ENCODE measurements at regions not wholly inside any gene's neighbourhood (a gene's known extent, or its start where the extent isn't known, plus 50 kb on each side); places are given as distances from the start of the nearest gene placed in this dataset.

DNA sequence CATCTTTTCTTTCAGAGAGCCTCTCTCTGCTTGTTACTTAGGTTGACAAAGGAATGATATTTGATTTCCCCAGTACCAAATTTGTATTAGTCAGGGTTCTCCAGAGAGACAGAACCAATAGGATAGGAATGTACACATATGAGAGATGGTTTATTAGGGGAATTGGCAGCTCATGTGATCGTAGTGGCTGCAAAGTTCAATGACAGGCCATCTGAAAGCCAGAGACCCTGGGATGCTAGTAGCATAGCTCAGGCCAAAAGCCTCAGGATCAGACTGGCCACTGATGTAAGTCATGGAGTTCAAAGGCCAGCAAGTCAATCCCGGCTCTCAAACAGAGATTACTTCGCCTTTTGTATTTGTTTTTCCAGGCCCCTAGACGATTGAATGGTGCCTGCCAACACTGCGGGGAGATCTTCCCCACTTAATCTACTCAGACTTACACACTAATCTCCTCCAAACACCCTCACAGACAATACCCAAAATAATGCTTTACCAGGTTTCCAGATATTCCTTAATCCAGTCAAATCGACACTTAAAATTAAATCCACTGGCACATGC is 215.5 kb downstream of the ALDH8A1 start:
- no peaks in the 10 kb centered on the region for H3K9me3 ChIP-seq
- no peak overlapping the region for H3K4me3 ChIP-seq
- no peaks in the 10 kb centered on the region for H3K4me1 ChIP-seq
- intact Hi-C loops (cut with DNase I): no loop called here
- H3K27ac ChIP-seq: no peak overlapping the region
- TF ChIP-seq, protein P1, sequence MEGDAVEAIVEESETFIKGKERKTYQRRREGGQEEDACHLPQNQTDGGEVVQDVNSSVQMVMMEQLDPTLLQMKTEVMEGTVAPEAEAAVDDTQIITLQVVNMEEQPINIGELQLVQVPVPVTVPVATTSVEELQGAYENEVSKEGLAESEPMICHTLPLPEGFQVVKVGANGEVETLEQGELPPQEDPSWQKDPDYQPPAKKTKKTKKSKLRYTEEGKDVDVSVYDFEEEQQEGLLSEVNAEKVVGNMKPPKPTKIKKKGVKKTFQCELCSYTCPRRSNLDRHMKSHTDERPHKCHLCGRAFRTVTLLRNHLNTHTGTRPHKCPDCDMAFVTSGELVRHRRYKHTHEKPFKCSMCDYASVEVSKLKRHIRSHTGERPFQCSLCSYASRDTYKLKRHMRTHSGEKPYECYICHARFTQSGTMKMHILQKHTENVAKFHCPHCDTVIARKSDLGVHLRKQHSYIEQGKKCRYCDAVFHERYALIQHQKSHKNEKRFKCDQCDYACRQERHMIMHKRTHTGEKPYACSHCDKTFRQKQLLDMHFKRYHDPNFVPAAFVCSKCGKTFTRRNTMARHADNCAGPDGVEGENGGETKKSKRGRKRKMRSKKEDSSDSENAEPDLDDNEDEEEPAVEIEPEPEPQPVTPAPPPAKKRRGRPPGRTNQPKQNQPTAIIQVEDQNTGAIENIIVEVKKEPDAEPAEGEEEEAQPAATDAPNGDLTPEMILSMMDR (IDR thresholded peaks at IDR 0.05): no peak
- no peak for DNase-seq (ENCODE audit: low spot score in 2 of 2)
- H3K36me3 ChIP-seq: no peaks in the 10 kb centered on the region
- no peaks in the 10 kb centered on the region for H3K27me3 ChIP-seq

DNA sequence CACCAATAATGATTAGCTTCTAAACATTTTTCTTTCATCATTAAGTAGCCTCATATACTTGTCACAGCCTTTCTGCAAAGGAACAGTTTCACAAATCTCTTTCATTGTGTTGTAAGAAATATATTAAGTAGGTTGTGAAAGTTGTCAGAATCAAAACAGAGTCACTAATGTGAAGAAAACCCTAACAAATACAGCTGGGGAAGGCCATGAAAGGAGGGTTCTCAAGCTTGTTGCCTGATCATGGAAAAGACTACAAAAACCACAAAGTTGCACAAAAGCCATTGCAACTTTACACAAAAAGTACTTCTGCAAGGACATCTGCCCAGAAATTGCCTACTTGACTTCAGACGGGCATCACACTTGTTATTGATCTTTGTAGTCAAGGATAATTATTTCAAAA is 216.1 kb downstream of the ALDH8A1 start:
- Histone ChIP-seq H3K27ac (no peak overlapping the region), H3K36me3 (no peaks in the 10 kb centered on the region), H3K27me3 (no peaks in the 10 kb centered on the region), H3K4me3 (no peak overlapping the region), H3K4me1 (no peaks in the 10 kb centered on the region), H3K9me3 (no peaks in the 10 kb centered on the region)
- intact Hi-C loops (cut with DNase I): no loop called here
- TF ChIP-seq, protein P1 (IDR thresholded peaks at IDR 0.05): no peak
- DNase-seq (ENCODE audit: low spot score in 2 of 2): no peak

DNA sequence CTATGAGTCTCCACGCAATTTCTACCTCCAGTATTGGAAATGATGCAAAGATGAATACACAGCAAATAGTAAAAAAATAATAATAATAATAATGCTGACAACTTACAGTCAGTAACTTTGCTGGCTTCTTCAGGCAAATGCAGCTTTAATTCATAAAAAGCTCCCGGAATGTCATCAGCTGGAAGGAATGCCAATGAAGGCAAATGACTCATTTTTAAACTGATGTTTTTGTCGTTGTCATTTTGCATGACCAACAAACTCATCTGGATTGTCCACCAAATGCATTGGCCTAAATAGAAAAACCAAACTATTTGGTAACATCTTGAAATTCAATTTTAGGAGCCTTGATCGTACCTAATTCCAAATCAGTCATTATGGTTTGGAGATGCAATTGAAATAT is 217.1 kb downstream of the ALDH8A1 start:
- Histone ChIP-seq H3K4me1 (no peaks in the 10 kb centered on the region), H3K27me3 (no peaks in the 10 kb centered on the region), H3K9me3 (no peaks in the 10 kb centered on the region), H3K27ac (no peak overlapping the region), H3K4me3 (no peak overlapping the region), H3K36me3 (no peaks in the 10 kb centered on the region)
- no peak for DNase-seq (ENCODE audit: low spot score in 2 of 2)
- intact Hi-C loops (cut with DNase I): no loop called here
- TF ChIP-seq, protein P1 (IDR thresholded peaks at IDR 0.05): no peak

DNA sequence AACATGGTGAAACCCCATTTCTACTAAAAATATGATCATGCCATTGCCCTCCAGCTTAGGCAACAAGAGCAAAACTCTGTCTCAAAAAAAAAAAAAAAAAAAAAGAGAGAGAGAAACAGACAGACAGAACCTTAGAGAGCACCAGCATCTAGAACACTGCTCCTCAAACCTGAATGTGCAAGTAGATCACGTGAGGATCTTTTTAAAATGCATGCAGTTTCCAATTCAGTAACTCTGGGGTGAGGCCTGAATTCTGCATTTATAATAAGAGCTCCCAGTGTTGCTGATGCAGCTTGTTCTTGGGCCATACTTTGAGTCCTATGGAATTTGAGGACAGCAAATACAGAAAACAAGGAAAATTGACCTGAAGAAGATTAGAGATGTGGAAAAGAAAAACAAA is 218.3 kb downstream of the ALDH8A1 start:
- DNase-seq (ENCODE audit: low spot score in 2 of 2): no peak
- Histone ChIP-seq H3K36me3 (no peaks in the 10 kb centered on the region), H3K4me1 (no peaks in the 10 kb centered on the region), H3K27ac (no peak overlapping the region), H3K4me3 (no peak overlapping the region), H3K9me3 (no peaks in the 10 kb centered on the region), H3K27me3 (no peaks in the 10 kb centered on the region)
- intact Hi-C loops (cut with DNase I): no loop called here
- TF ChIP-seq, protein P1 (IDR thresholded peaks at IDR 0.05): no peak

DNA sequence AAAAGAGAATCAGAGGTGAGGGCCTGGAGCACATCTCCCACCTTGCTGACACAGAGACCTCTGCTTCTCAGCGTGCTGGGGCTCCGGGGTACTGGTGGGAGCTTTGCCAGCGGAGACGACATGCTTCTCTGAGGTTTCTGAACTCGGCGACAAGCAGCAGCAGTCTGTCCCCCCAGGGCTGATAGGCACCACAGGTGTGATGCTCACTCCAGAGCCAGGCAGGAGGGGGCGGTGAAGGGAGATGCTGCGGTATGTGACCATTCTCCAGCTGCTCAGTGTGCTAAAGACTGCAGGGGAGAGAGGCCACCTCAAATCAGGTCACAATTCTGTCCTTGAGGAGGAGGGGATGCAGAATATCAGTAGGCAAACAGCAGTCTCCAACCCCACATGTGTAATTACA is 219.9 kb downstream of the ALDH8A1 start:
- Histone ChIP-seq H3K27ac (no peak overlapping the region), H3K36me3 (no peaks in the 10 kb centered on the region), H3K27me3 (no peaks in the 10 kb centered on the region), H3K4me3 (no peak overlapping the region), H3K4me1 (no peaks in the 10 kb centered on the region), H3K9me3 (no peaks in the 10 kb centered on the region)
- TF ChIP-seq, protein P1 (IDR thresholded peaks at IDR 0.05): no peak
- no peak for DNase-seq (ENCODE audit: low spot score in 2 of 2)
- intact Hi-C loops (cut with DNase I): no loop called here

DNA sequence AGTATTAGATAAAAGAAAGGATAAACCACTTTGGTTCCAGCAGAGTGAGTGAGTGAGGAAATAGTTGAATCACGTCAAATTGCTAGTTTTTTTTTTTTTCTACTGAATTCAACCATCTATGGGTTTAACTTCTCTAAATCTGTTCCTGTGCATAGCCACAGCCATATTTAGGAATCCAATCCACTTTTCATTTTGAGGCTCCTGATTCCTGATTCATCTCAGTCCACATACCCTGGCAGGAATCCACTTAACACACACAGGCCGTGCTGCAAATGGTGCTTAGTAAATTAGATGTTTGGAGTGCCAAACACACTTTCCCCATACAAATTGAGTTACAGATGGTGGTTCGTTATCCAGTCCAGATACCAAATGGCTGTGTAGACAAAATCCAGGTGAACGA is 220.3 kb downstream of the ALDH8A1 start:
- Histone ChIP-seq H3K36me3 (no peaks in the 10 kb centered on the region), H3K27me3 (no peaks in the 10 kb centered on the region), H3K27ac (no peak overlapping the region), H3K4me3 (no peak overlapping the region), H3K4me1 (no peaks in the 10 kb centered on the region), H3K9me3 (no peaks in the 10 kb centered on the region)
- intact Hi-C loops (cut with DNase I): no loop called here
- TF ChIP-seq, protein P1 (IDR thresholded peaks at IDR 0.05): no peak
- no peak for DNase-seq (ENCODE audit: low spot score in 2 of 2)

All from ascending aorta (tissue), 2 donors.